COR-L47 (cell line): ENCODE measurements at regions not wholly inside any gene's neighbourhood (a gene's known extent, or its start where the extent isn't known, plus 50 kb on each side); places are given as distances from the start of the nearest gene placed in this dataset.

Experiments
- DNase-seq: peaks from one replicate; lab custom pipeline; 2025; lab: John Stamatoyannopoulos, UW

- no peak for DNase-seq
These were observed 52.1 kb upstream of the PPFIA2 start for GRCh38 chr12:81811061-81811777.

GRCh38 chr12:81809829-81810595 lies 50.9 kb upstream of the PPFIA2 start:
- no peak for DNase-seq

- DNase-seq, result no peak
These were observed 50.1 kb upstream of the PPFIA2 start for GRCh38 chr12:81809113-81809777.
